GM19239 (cell line): ENCODE measurements at regions not wholly inside any gene's neighbourhood (a gene's known extent, or its start where the extent isn't known, plus 50 kb on each side); places are given as distances from the start of the nearest gene placed in this dataset.

Experiments used
- DNase-seq: peaks from one replicate; pipeline ENCODE4 v3.0.0; 2011; ENCODE audit warnings: low spot score; ENCODE audit not compliant: insufficient read length
- FAIRE-seq: peaks from 2 replicates; lab custom pipeline; 2011; peaks lifted over from hg19 to GRCh38; lab: Jason Lieb, UNC

DNA sequence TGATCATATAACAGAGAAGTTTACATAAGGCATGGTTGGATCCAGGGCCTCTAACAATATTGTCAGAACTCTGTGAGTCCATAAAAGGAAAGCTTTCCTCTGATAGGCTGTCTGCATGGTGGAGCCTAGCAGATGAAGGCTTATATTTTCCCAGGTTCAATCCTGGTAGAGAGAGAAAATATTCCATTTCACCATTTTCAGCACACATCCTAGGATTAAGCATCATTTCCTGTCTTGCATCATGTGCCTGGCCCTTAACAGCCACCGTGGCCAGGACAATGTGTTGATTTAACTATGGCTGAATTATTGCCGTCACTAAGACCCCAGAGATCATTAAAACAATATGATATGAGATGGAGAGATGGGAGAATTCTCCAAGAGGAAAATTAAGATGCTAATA, 90.9 kb upstream of the GRIA1 start:
- FAIRE-seq (no peak), DNase-seq (no peak)

DNA sequence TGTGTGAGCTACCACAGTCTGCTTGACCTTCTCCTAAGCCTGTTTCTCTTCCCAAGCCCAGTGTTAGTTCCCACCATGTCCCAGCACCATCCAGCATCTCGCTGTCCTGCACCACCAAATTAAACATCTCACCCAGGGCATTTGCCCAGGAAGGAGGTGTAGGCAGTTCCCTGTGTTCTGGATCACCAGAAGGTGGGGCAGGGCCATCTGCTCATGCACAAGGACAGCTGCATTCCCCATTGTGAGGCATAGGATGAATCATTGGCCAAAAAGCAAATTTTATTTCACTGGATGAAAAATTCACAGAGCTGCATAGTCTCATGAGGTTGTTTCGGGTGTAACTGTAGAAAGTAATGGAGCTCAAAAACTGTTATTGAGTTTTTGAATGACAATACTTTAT, 89.5 kb upstream of the GRIA1 start:
- DNase-seq (no peak), FAIRE-seq (no peak)

DNA sequence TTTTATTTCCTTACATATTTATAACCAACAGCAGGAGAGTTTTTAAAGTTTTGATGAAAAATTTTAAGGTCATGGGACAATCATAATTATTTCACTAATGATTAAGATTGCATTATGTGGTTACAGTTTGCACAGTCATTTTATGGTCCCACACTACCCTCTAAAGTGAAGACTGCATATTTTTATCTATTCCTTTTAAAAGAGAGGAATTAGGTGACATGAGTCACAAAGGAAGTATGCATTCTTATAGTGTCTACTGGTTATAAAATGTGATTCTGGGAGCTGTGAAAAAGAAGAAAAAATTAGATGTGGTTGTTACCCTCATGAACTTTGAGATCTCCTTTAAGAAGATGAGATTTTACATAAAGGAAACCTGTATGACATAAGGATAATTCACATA, 87.9 kb upstream of the GRIA1 start:
- FAIRE-seq (no peak), DNase-seq (no peak)

DNA sequence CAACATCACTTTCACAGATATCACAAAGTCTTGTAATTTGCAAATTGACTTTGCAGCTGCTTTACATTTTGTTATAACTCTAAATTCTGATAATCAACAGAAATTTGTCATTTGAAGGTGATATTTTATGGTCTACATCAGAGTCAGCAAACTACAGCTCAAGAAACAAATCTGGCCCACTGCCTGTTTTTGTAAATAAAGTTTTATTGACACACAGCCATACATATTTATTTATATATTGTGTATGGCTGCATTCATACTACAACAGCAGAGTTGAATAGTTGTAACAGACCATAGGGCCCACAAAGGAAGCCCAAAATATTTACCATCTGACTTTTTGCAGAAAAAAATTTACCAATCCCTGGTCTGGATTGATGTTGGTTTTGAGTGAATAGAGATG, 87.0 kb upstream of the GRIA1 start:
- no peak for FAIRE-seq
- DNase-seq: no peak

DNA sequence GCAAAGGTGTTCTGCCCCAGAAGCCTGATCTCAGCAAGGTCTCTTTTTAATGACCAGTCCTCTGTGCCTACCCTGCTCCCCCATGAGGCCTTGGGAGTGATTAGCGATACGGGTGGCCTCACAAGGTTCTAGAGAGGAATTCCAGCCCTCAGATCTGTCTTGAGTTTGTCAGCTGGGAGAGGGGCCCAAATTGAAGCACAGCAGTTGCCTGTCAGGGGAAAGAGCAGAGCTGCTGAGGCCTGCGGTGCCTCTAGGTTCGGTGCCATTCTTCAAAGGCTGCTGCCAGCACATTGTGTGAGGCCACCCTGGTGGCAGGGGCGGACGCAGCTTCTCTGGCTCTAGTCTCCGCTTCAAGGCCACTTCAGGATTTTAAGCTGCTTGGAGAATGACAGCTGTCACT, 85.7 kb upstream of the GRIA1 start:
- FAIRE-seq: no peak

DNA sequence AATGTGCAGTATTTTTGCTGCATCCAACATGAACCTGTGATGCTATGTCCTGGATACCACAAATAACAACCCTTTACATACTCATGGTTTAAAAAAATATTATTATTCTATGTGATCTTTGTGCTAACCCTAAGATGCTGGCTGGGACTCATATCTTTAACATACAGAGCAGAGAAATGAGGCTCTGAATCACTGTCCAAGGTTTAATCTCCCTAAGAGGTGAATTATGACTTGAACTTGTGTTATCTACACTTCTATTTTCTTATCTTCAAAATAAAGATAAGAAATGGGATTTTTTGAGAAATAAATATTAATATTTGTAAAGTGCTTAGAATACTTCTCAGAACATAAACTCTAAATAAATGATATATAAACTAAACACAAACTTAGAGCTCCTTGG, 68.8 kb upstream of the GRIA1 start:
- DNase-seq: no peak

More for the DNA sequence above, 85.7 kb upstream of the GRIA1 start:
- no peak for DNase-seq

DNA sequence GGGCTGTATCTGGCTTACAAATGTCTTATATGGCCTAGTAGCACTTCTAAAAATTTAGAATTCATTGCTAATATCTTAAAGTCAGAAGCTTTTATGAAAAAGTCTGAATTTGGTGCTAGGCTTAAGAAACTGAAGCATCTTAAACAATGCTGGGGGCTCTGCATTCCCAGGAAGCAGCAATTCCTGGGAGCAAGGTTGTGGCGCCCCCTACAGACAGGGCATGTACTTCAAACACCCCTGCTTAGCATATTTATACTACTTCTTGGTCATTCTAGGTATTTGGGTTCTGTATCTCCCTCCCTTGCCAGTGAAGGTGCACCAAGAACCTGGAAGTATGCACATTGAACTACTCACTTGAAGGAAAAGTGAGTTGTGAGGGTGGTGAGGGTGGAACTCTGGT, 64.6 kb upstream of the GRIA1 start:
- FAIRE-seq: no peak
- DNase-seq: no peak

More for the DNA sequence above, 68.8 kb upstream of the GRIA1 start:
- FAIRE-seq: no peak

DNA sequence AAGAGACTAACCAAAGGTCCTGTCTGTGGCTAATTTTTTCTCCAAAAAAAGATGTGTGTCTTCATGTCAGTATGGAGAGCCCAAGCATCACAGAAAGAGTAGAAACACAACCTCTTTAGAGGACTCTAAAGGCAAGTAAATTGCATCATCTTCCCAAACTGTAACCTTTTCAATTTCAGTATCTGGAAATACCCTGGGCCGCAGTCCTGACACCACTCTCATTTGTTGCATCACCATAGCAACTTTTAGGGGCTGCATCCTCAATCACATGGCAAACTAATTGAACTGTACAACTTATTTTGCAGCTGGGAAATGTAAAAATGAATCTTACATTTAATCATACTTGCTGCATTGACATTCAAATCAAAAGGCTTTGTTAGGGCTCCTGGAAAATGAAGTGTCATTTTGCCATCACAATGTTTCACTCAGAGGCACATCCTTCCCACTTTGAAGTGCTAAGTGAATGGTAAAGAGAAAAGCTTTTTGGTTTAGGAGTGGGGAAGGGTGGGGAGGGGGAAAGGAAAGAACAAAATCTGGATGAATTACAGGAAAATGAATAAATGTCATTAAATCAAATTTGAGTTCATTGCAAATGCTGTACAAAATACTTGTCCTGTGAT, 60.6 kb upstream of the GRIA1 start:
- no peak for FAIRE-seq
- DNase-seq: no peak

DNA sequence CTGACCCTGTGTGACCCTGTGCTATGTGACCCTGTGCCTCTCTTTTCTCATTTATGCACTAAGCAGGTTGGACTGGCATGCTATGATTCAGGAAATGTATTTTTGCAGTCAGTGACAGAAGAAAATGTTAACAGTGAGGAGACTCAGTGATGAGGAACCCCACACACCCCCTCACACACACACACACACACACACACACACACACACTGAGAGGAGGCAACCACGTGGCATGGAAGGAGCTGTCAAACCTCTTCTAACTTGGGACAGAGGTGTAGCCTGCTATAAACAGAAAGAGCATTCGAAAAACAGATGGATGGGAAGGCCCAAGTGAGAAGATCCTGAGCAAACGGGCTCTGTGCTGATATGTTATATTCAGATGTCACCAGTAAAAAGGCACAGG, 57.9 kb upstream of the GRIA1 start:
- no peak for DNase-seq
- FAIRE-seq: no peak

DNA sequence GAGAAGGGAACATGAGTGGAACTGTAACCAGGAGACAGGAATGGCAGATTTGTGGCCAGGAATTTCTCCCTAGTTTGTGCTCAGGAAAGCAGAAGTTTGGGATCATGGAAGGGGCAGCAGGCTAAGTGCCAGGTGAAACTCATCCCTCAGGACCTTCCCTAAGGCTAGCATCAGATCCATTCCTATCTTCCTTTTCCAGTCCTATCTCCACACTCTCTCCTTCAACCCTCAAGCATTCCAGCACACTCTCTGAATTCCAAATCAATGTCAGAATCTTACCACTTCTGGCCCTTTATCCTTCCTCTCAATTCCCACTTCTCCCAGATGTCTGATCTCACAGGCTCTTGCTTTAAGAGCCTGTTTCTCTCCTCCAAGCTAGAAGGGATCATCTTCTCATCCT, 53.2 kb upstream of the GRIA1 start:
- DNase-seq (no peak), FAIRE-seq (no peak)

DNA sequence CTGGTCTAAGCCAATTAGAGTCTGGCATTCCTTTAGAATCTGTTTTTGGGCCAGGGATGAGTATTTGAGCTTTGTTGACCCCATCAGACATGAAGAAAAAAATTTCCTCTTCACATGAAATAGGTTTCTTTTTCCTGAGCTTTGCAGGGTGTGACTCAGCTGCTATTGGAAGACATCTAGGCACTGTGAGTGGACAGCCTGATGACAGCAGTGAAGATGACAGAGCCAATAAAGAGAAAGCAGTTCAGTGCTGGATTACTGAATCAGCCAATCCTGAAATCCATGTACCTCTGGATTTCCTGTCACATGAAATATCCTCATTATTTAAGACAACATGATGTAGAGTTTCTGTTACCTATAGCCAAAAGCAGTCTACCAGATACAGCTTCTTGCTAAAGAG, 51.3 kb upstream of the GRIA1 start:
- DNase-seq: no peak
- FAIRE-seq: no peak
